Lung (tissue), 11 donors: ENCODE measurements at regions not wholly inside any gene's neighbourhood (a gene's known extent, or its start where the extent isn't known, plus 50 kb on each side); places are given as distances from the start of the nearest gene placed in this dataset.

Source experiments
- ATAC-seq: fragments of 200-7000 bp; cut with Tn5 transposase; one replicate; pipeline ENCODE4 v1.9.1; 2020; ENCODE audit warnings: moderate number of reproducible peaks; ENCODE audit not compliant: insufficient read depth, low FRiP score
- DNase-seq, 3 donors: peaks; one replicate each; pipeline ENCODE4 v3.0.0-alpha.2; 2013 to 2017
- H3K27ac ChIP-seq, 2 donors: one replicate each; pipeline ENCODE4 v1.5.1; 2013; ENCODE audit warnings: mild to moderate bottlenecking in 2 of 2, moderate library complexity in 2 of 2, control low read depth in 1 of 2, inconsistent platforms in 1 of 2, low read depth in 1 of 2, low read length in 1 of 2
- H3K27me3 ChIP-seq, 3 donors: one replicate each; pipeline ENCODE4 v1.5.1; 2013; ENCODE audit warnings: low read length in 2 of 3; ENCODE audit not compliant: control insufficient read depth in 3 of 3, insufficient read depth in 3 of 3
- H3K36me3 ChIP-seq, 4 donors: one replicate each; pipeline ENCODE4 v1.5.1; 2013; ENCODE audit warnings: low read length in 4 of 4, mild to moderate bottlenecking in 1 of 4, moderate library complexity in 1 of 4; ENCODE audit not compliant: control insufficient read depth in 4 of 4, insufficient read depth in 4 of 4
- H3K4me1 ChIP-seq, 5 donors: one replicate each; pipeline ENCODE4 v1.5.1; 2013; ENCODE audit warnings: low read length in 5 of 5, mild to moderate bottlenecking in 2 of 5, moderate library complexity in 1 of 5; ENCODE audit not compliant: control insufficient read depth in 5 of 5, insufficient read depth in 5 of 5
- H3K4me3 ChIP-seq: one replicate; pipeline ENCODE4 v1.5.1; 2013; ENCODE audit warnings: mild to moderate bottlenecking, control low read depth, moderate library complexity
- H3K9ac ChIP-seq, 2 donors: one replicate each; pipeline ENCODE4 v1.5.1; 2013; ENCODE audit warnings: low read length in 2 of 2, control low read depth in 1 of 2; ENCODE audit not compliant: insufficient read depth in 1 of 2
- H3K9me3 ChIP-seq, 4 donors: one replicate each; pipeline ENCODE4 v1.5.1; 2013; ENCODE audit warnings: low read length in 3 of 4, mild to moderate bottlenecking in 1 of 4, moderate library complexity in 1 of 4; ENCODE audit not compliant: control insufficient read depth in 4 of 4, insufficient read depth in 3 of 4
- WGBS, 2 donors: extraction: QIAGEN DNeasy Blood & Tissue Kit; methylation state at CpG; one replicate each; pipeline ENCODE4 v1.1.7; 2013; 5-methylcytosine and 5-hydroxymethylcytosine counted together
- TF ChIP-seq, protein P1 (sequence below): IDR thresholded peaks from 2 replicates; pipeline ENCODE4 v1.5.1; 2012; ENCODE audit warnings: mild to moderate bottlenecking; ENCODE audit errors: control extremely low read depth, extremely low read depth
- donor health status: control.
- donor health status: control.
- donor health status: Bipolar disorder and iron deficiency.
- donor health status: healthy.
- donor health status: DM: yes; HTN: yes; CAD: no.

DNA sequence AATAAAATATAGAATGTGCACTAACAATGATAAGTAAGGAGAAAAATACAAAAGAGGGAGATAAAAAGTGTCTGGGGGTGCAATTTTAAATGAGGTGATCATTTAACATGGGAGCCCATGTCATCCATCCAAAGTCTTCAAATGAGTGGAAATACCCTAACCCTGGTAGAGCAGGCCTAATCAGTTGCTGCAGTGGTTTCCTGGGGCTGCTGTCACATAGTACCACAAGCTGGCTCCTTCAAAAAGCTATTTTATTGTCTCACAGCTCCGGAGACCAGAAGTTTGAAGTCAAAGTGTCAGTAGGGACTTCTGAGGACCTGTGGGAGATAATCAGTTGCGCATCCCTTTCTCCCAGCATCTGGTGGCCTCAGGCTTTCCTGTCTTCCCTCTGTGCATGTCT lies 717.9 kb downstream of the DIAPH3 start:
- no peaks in the 10 kb centered on the region for H3K36me3 ChIP-seq
- DNase-seq, result no peak
- H3K9me3 ChIP-seq, result no peaks in the 10 kb centered on the region
- ATAC-seq, result no peak
- no peak overlapping the region for H3K4me3 ChIP-seq
- no peak overlapping the region for H3K9ac ChIP-seq
- no peaks in the 10 kb centered on the region for H3K27me3 ChIP-seq
- 64 to 76% methylated on average over 2 of the region's 2 CpGs for WGBS, 2 donors
- TF ChIP-seq, protein P1, sequence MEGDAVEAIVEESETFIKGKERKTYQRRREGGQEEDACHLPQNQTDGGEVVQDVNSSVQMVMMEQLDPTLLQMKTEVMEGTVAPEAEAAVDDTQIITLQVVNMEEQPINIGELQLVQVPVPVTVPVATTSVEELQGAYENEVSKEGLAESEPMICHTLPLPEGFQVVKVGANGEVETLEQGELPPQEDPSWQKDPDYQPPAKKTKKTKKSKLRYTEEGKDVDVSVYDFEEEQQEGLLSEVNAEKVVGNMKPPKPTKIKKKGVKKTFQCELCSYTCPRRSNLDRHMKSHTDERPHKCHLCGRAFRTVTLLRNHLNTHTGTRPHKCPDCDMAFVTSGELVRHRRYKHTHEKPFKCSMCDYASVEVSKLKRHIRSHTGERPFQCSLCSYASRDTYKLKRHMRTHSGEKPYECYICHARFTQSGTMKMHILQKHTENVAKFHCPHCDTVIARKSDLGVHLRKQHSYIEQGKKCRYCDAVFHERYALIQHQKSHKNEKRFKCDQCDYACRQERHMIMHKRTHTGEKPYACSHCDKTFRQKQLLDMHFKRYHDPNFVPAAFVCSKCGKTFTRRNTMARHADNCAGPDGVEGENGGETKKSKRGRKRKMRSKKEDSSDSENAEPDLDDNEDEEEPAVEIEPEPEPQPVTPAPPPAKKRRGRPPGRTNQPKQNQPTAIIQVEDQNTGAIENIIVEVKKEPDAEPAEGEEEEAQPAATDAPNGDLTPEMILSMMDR, result no peak
- H3K27ac ChIP-seq, result no peak overlapping the region
- peaks cover 0 to 6% (median 0%) of the 10 kb centered on the region in 5 donors for H3K4me1 ChIP-seq

DNA sequence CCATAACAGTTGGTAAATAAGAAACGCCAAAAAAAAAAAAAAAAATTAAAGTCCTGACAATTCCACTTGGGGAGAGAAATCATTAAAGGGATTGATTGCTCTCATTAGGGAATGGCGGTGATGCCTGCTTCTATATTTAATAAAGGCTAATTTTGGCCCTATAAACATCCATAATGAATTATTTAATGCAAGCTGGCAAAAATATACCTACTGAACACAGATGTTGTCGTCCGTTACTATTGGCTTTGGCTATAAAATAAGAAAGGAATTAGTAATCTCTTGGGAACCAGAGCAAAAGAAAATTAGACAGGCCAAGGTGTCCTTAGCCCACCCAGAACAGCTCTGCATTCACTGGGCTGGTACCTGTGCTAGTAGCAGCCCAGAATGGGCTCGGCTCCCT lies 717.3 kb downstream of the DIAPH3 start:
- no peak for ATAC-seq
- Histone ChIP-seq H3K9me3 (no peaks in the 10 kb centered on the region), H3K4me1 (peaks cover 0 to 6% (median 0%) of the 10 kb centered on the region in 5 donors), H3K9ac (no peak overlapping the region), H3K27me3 (no peaks in the 10 kb centered on the region), H3K27ac (no peak overlapping the region), H3K4me3 (no peak overlapping the region), H3K36me3 (no peaks in the 10 kb centered on the region)
- TF ChIP-seq, protein P1, result no peak
- no peak for DNase-seq
- 94 to 95% methylated on average over 5 of the region's 5 CpGs for WGBS, 2 donors

GRCh38 chr13:59447031-59447430 lies 716.7 kb downstream of the DIAPH3 start:
- DNase-seq, result no peak
- Histone ChIP-seq H3K27ac (no peak overlapping the region), H3K27me3 (no peaks in the 10 kb centered on the region), H3K9me3 (no peaks in the 10 kb centered on the region), H3K4me3 (no peak overlapping the region), H3K4me1 (peaks cover 0 to 6% (median 0%) of the 10 kb centered on the region in 5 donors), H3K36me3 (no peaks in the 10 kb centered on the region), H3K9ac (no peak overlapping the region)
- ATAC-seq, result no peak
- TF ChIP-seq, protein P1, result no peak
